ENCODE measurements at regions not wholly inside any gene's neighbourhood (a gene's known extent, or its start where the extent isn't known, plus 50 kb on each side); places are given as distances from the start of the nearest gene placed in this dataset.

DNA sequence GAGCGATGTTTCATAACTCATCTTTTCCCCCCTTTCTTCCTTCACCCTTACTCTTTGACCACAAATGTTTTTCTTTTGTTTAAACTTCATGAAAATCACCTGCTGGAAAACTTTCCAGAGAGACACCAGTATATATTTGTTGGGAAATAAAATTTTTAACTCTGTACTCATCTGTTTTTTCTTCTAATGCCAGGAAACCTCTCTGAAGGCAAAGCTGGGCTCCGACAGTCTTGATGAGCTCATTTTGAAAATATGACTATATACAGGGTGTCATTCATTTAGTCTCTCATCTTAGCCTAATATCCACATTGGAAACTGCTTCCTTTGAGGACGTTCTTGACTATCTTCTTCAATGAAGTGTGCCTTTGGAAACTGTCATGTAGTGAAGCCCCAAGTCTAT lies 339.6 kb upstream of the ROBO2 start:
- TF ChIP-seq, protein P1, sequence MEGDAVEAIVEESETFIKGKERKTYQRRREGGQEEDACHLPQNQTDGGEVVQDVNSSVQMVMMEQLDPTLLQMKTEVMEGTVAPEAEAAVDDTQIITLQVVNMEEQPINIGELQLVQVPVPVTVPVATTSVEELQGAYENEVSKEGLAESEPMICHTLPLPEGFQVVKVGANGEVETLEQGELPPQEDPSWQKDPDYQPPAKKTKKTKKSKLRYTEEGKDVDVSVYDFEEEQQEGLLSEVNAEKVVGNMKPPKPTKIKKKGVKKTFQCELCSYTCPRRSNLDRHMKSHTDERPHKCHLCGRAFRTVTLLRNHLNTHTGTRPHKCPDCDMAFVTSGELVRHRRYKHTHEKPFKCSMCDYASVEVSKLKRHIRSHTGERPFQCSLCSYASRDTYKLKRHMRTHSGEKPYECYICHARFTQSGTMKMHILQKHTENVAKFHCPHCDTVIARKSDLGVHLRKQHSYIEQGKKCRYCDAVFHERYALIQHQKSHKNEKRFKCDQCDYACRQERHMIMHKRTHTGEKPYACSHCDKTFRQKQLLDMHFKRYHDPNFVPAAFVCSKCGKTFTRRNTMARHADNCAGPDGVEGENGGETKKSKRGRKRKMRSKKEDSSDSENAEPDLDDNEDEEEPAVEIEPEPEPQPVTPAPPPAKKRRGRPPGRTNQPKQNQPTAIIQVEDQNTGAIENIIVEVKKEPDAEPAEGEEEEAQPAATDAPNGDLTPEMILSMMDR (IDR thresholded peaks at IDR 0.05): no peak
- TF ChIP-seq POLR2A (IDR thresholded peaks at IDR 0.05): no peak

Data from Peyer's patch (tissue), 4 donors.